Stimulated activated CD4-positive, alpha-beta T cell treated with anti-CD3 and anti-CD28 coated beads, TNF-alpha, amount 100 ng/mL, for 1 hour (primary cell): ENCODE measurements at regions not wholly inside any gene's neighbourhood (a gene's known extent, or its start where the extent isn't known, plus 50 kb on each side); places are given as distances from the start of the nearest gene placed in this dataset.
"Not testable (repeated sequence)": the region's sequence is repeated elsewhere in the genome, so short reads cannot be mapped to it uniquely, and the experiment has no call there.

Experiments used
- DNase-seq, 3 donors: peaks; one replicate each; pipeline ENCODE4 v3.0.0-alpha.2; 2020; ENCODE audit warnings: low read depth in 3 of 3, low spot score in 1 of 3

DNA sequence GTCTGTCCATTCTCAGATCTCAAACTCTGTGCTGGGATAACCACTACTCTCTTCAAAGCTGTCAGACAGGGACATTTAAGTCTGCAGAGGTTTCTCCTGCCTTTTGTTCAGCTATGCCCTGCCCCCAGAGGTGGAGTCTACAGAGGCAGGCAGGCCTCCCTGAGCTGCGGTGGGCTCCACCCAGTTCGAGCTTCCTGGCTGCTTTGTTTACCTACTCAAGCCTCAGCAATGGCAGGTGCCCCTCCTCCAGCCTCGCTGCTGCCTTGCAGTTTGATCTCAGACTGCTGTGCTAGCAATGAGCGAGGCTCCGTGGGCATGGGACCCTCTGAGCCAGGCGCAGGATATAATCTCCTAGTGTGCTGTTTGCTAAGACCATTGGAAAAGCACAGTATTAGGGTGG lies 53.1 kb upstream of the HUNK start:
- not testable (repeated sequence) for DNase-seq

DNA sequence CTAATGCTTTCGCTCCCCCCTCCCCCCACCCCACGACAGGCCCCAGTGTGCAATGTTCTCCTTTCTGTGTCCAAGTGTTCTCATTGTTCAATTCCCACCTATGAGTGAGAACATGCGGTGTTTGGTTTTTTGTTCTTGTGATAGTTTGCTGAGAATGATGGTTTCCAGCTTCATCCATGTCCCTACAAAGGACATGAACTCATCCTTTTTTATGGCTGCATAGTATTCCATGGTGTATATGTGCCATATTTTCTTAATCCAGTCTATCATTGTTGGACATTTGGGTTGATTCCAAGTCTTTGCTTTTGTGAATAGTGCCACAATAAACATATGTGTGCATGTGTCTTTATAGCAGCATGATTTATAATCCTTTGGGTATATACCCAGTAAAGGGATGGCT lies 58.5 kb upstream of the HUNK start:
- not testable (repeated sequence) for DNase-seq

DNA sequence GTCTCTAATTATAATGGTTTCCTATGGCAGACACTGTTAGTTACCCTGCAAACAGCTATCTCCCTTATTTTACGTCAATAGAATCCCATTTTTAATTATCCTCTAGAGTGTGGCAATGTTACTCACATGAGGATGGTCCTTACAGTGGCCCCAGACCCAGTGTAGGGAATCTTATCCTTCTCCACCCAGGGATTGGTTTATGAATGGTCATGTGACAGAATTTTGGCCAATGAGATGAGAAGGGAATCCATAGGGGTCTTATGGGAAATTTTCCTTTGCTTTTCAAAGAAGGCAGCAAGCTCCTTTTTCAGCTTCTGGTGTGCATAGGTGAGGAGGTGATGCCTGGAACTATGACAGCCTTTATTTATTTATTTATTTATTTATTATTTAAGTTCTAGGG lies 59.0 kb upstream of the HUNK start:
- no peak for DNase-seq

DNA sequence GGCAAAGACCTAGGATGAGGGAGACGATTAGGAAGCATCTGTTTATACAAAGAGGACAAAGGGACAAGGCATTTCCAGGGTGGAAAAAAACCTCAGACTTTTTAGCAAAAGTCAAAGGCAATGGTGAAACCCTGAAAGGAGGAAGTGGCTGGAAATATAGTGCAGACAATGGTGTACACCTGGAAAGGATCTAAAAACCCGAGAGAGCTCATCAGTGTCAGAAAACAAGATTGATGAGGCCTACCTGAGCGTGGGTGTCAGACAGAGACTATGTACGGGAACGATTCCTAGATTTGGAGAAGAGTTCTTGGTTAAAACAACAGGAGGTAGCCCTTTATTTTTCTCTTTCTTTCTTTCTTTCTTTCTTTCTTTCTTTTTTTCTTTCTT lies 68.8 kb upstream of the HUNK start:
- DNase-seq = no peak

DNA sequence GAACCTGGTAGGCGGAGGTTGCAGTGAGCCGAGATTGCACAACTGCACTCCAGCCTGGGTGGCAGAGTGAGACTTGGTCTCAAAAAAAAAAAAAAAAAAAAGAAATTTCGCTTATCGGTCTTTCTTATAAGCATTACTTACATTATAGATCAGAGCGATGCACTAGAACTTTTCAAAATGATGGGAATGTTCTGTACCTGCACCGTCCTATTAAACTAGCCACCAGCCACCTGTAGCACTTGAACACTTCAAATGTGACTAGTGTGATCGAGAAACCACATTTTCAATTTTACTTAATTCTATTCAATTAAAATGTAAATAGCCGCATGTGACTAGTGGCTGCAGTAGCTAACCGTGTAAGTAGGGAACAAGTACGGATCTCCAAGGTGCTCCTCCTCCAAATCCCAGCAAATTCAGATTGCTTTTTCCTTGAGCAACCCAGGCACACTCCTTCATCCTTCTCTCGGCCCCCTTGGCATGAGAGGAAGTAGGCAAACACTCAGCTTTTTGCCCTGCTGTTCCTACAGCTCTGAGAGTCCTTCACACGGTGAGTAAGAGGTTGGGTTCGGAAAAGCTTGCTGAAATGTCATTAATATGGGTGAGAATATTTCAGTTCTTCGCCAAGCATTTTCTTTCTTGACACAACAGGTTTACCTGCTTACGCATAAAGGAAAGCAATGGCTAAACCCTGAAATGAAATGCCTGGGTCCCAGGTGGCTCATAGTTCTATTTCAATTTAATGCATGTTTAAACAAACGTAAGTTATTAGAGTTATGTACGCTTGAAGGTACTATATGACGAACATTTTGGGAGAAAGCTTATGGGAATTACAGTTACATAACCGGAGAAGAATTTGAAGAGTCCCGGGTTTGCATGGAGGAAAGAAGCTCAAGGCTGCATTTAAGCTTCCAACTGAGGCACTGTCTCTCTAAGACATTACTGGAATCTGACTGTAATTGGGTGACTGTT lies 69.5 kb upstream of the HUNK start:
- no peak for DNase-seq

DNA sequence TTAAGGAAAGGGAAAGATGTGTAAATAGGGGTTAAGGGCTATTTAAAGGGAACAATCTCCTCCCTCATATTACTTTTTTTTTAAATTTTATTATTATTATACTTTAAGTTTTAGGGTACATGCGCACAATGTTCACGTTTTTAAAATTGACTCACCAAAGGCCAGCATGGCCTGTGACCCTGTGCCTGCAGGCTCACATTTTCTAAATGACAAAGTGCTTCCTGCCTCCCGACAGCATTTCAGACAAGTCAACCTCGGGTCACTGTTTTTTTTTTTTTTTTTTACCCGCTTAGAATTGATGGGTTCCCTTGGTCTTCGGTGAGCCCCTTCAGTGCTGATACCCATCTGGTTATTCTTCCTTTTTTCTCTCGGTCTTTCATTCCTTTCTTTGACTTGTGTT lies 70.4 kb upstream of the SCAF4 start:
- DNase-seq = no peak

DNA sequence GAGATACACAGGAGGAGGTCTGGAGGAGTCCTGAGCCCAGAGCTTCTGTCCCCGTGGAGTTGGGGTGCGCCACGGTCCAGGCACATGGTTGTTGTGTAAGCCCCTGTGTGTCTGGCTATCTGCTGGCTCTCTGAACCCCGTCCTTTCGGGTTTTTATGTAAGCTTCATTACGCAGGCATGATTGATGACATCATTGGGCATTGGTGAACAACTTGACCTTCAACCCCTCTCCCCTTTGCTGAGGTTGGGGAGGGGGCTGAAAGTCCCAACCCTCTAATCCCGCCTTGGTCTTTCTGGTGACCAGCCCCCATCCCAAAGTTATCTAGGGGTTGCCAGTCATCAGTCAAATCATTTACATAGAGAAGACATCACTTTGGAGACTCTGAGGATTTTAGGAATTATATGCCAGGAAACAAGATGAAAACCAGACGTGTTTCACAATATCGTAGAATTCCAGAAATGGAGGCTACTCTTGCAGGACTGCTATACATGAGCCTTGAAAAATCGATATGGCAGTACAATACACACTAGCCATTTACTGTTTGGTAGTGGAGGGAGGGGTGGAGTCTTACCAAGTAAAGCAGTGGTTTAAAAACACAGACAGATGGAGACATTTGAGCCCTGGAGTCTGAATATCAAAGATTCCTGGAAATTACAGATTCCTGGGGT lies 69.8 kb upstream of the SCAF4 start:
- DNase-seq = no peak

DNA sequence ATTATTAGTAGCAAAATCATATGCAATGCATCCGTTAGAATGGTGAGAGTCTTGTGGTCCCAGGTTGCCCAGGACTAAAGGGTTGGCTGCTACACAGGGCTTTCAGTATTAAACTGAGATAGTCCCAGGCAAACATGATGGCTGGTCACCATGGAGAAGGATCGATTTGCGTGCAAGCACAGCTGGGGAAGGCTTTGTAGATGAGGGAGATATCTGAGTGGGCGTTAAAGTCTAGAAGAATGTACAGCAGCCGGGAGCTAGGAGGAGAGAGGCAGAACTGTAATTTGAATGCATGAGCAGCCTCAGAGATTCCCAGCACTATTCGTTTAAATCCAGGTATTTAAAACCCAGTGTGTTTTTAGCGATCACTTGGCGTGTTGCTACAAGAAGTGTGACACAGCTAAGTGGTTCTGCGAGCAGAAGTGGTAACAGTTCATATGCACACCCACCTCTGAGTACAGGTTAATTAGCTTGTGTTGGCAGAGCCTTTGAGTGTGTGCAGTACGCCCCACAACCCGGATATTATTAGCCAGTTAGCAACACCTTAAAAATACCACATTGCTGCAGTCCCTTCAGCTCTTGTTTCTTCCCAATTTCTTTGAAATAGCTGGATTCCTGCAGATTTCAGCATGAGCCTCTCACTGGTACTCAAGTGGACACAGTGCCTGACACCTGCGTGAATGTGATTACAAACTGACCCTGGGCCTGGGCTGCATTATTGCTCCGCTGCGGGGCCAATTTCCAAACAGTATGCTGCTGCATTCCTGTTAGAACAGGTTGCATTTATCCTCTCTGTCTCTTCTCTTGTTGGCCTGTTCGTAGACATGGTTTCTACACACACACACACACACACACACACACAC lies 67.2 kb upstream of the SCAF4 start:
- DNase-seq = no peak

DNA sequence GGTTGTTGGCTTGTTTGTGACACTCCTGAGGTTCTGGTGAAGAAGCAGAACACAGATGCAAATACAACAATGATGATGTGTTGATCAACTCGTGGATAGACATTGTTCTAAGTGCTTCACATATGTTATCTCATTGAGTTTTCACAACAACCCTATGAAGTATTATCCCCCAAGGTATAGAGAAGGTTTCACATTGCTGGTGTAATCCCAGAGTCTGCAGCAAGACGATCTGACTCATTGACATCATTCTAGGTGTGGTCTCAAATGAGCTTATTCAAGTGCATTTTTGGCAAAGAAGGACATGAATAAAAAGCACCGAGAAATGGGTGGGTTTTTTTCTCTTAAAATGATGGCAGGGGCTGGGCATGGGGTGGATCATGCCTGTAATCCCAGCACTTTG lies 64.1 kb upstream of the SCAF4 start:
- no peak for DNase-seq

DNA sequence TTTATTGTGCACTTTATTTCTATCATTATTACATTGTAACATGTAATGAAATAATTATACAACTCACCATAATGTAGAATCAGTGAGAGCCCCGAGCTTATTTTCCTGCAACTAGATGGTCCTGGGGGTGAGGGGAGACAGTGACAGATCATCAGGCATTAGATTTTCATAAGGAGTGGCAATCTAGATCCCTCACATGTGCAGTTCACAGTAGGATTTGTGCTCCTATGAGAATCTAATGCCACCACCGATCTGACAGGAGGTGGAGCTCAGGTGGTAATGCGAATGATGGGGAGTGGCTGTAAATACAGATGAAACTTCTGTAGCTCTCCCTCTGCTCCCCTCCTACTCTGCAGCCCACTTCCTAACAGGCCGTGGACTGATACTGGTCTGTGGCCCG lies 58.5 kb upstream of the SCAF4 start:
- DNase-seq = not testable (repeated sequence)

DNA sequence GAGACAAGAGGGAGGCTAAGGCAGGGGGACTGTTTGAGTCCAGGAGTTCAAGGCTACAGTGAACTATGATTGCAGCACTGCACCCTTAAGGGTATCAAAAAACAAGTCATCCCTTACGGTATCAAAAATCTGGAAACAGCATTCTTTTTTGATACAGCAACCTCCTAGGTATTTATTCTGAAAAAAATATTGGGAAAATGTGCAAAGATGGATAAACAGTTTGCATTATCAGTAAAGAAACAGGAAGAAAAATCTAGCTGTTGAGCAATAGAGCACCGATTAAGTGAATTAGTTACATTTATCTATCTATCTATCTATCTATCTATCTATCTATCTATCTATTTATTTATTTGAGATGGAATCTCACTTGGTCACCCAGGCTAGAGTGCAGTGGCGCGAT lies 56.7 kb upstream of the SCAF4 start:
- no peak for DNase-seq

DNA sequence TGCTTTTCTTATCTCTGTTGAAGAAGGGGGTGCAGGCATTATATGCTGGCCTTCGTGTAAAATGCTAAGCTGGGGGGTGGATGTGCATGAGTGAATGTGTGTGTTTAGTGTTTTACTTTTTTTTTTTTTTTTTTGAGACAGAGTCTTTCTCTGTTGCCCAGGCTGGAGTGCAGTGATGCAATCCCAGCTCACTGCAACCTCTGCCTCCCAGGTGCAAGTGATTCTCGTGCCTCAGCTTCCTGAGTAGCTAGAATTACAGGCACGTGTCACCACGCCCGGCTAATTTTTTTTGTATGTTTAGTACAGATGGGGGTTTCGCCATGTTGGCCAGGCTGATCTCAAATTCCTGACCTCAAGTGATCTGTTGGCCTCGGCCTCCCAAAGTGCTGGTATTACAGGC lies 55.8 kb upstream of the SCAF4 start:
- not testable (repeated sequence) for DNase-seq

DNA sequence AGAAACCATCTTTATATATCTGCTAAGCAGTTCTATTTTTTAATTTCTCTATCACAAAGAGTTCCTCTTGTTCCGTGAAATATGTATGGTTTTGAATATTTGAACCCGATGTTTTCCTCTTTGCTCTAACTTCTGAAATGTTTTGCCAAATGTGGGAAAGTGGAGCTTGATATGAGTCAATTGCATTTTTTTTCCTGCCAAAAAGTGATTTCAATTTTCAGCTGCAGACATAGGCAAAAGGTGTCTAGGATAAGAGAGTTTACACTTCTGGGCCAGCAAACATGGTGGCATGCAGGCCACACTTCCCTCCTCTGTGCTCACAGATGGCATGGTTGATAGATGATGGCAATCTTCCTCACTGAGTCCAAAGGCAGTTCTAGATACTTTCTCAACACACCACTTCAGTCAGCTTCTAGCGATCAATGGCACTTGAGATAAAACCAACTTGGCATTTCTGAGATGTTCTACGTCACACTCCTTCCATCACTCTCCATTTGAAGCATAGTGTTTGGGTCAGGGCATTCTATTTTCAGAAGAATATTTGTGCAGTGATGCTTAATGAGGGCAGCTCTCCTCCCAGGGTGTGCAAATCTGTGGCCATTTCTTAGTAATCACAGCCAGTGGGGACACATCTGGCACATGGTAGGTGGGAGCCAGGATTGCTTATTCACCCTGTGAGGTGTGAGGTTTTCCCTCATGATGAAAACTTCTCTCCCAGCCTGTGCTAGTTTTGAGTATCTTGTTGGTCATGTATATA lies 54.4 kb upstream of the SCAF4 start:
- no peak for DNase-seq

DNA sequence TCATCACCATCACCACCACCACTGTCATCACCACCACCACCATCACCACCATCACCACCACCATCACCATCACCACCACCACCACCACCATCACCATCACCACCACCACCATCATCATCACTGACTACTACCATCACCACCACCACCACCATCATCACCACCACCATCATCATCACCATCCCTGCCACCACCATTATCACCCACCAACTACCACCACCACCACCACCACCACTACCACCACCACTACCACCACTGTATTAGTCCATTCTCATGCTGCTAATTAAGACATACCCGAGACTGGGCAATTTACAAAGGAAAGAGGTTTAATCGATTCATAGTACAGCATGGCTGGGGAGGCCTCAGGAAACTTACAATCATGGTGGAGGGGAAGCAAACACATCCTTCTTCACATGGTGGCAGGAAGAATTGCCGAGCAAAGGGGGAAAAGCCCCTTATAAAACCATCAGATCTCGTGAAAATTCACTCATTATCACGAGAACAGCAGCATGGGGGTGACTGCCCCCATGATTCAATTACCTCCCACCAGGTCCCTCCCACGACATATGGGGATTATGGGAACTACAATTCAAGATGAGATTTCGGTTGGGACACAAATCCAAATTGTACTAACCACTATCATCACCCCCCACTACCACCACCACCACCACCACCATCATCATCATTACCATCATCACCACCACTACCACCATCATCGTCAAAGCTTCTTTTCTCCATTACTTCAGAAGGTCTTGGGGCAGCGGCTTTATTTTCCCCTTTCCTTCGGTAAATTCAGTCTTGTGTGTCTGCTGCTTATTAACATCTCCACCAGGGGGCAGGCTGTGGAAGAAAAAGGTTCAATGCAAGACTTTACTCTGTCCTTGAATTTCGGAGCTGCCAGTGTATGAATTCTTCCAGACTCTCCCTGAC lies 53.6 kb upstream of the SCAF4 start:
- peak; percentile 3 to 7 (median 3) for DNase-seq

DNA sequence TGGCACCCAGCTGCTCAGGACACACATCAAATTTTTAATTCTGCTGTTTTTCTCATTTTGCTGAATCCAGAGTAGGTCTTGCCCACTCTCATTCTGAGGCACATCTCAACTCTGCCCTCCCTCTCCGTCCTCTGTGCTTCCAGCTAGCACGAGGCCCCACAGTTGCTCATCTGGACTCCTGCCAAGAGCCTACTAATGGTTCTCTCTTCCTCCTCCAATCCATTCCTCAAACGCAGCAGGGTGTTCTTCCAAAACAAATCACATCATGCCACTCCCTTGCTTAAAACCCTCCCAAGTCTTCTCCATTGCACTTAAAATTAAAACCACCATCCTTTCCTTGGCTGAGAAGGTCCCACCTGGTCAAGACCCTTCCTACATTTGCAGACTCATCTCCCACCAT lies 49.8 kb upstream of the SCAF4 start:
- no peak for DNase-seq
